CD1c-positive myeloid dendritic cell (primary cell): ENCODE measurements at regions not wholly inside any gene's neighbourhood (a gene's known extent, or its start where the extent isn't known, plus 50 kb on each side); places are given as distances from the start of the nearest gene placed in this dataset.

Experiments
- DNase-seq: peaks from one replicate; pipeline ENCODE4 v3.0.0-alpha.2; 2016; ENCODE audit errors: extremely low spot score

DNA sequence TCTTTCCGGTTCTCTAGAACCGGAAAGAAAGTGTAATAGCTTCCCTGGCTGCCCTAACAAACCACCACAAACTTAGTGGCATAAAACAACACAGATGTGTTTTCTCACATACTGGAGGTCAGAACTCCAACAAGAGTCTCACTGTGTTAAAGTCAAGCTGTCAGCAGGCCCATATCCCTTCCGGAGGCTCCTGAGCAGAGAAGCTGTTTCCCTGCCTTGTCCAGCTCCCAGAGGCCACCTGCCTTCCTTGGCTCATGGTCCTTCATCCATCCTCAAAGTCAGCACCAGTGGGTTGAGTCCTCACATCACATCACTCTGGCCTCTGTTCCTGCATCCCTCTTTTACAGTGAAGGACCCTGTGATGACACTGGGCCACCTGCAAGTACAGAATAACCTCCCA lies 49.8 kb upstream of the HMX1 start:
- DNase-seq = no peak
